Putamen (tissue), 1 donor: ENCODE measurements at regions not wholly inside any gene's neighbourhood (a gene's known extent, or its start where the extent isn't known, plus 50 kb on each side); places are given as distances from the start of the nearest gene placed in this dataset.
"Not testable (repeated sequence)": the region's sequence is repeated elsewhere in the genome, so short reads cannot be mapped to it uniquely, and the experiment has no call there.

ENCODE experiments used
- DNase-seq: peaks from one replicate; pipeline ENCODE4 v3.0.0-alpha.2; 2016; ENCODE audit warnings: low spot score

DNA sequence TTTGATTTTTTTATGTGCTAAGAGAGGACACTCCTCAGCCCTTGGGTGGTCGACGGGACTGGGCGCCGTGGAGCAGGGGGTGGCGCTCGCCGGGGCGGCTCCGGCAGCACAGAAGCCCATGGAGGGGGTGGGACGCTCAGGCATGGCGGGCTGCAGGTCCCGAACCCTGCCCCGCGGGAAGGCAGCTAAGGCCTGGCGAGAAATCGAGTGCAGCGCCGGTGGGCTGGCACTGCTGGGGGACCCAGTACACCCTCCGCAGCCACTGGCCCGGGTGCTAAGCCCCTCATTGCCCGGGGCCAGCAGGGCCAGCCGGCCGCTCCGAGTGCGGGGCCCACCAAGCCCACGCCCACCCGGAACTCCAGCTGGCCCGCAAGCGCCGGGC lies 669.7 kb upstream of the CTNND2 start:
- DNase-seq, result not testable (repeated sequence)

DNA sequence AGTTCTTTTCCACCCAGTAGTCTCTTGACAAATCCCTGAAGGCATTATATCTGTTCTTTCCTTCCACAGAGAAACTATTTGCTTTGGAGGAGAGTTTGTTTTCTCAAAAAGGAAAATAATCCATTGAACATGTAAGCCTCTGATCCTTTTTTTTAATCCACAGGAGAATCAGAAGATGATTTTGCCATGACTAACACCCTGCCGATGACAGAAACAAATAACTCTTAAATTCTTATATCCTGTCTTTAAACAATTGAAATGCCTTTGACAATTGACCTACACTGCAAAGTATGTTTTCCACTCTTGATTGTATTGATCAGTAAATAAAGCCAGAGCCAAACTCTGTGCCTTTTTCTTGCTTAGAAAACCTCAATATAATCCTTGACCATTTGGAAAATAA lies 666.4 kb upstream of the CTNND2 start:
- no peak for DNase-seq

DNA sequence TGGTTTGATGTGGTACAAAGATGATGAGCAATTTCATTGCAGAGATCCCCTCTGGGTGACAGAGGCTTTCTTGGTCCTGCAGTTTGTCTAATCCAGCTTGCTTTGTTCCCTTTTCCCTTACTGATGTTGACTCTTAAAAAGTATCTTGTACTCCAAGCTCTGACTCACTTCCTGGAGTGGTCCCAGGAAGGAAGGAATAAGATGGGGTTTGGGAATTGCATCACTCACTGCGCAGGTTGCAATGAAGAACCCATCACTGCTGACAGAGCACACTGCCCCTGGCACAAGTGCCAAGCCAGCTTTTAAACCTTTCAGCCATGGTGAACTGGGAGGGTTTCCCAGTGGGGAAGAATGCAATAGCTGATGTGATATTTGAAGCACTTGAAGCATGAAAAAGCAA lies 662.2 kb upstream of the CTNND2 start:
- no peak for DNase-seq

DNA sequence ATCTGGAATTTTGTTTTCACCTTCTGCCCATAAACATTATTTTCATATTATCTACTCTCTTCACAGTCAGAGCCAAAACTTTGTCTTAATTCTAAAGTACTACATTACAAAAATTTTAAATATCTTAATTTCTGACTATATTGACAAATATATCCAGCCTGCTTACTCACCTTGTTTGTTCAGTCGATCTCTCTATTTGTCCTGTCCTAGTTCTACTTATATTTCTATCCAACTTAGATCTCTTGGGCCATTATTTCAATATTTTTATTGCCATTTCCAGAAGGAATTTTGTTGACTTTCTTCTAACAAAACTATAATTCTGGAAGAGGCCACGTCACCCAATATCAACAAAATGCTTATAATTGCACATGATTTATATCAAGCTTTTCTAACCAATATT lies 652.8 kb upstream of the CTNND2 start:
- no peak for DNase-seq

DNA sequence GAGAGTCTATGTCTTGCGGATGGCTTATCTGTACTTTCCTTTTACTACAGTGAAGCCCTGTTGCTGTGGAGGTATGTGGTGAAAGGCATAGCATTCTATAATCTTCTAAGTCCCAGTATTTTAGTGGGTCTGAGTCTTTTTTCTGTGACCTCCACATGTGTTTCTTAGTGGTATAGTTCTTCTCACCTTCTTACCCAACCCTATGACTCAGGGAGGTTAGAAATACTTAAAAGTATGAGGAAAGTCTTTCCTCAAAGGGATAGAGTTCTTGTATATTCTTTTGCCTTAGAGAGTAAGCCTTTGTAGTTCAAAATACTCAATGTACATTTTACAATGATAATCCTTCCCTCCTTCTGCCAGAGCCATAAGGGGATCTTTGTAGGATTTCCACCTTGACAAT lies 621.9 kb upstream of the CTNND2 start:
- no peak for DNase-seq

DNA sequence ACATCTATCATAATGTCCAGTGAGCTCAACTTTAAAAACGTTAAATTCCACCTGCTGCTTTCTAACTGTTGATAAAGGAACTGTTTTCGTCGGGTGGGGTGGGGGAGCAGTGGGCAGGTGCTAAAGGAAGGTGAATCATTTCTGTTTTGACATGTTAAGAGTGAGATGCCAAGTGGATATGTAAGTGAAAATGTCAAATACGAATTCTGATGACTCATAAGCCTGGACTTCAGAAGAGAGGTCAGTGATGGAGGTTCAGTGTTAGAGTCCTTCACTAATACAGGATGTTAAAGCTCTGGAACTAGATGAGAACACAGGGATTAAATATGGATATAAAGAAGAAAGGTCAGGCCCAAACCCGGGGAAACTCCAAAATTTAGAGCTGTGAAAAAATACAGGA lies 617.9 kb upstream of the CTNND2 start:
- DNase-seq, result no peak

DNA sequence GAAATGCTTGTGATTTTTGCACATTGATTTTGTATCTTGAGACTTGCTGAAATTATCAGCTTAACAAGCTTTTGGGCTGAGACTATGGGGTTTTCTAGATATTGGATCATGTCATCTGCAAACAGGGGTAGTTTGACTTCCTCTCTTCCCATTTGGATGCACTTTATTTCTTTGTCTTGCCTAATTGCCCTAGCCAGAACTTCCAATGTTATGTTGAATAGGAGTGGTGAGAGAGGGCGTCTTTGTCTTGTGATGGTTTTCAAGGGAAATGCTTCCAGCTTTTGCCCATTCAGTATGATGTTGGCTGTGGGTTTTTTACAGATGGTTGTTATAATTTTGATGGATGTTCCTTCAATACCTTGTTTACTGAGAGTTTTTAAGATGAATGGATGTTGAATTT lies 600.7 kb upstream of the CTNND2 start:
- not testable (repeated sequence) for DNase-seq

DNA sequence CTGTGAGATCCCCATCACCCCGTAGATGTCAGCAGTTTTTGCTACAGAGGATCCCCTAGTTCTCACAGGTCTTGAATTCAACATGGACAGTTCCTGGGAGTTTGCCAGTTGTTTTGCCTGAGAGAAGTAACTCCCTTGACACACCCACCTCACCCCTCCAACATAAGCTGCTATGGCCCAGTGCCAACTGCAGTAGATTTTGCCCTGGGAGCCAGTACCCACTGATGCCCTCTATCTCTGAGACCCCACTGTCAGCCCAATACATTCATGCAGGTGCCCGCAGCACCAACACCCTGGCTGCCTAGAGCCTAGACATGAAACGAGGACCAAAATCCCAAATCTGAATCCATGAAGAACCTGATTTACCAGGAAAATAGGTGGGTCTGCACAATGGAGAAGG lies 583.9 kb upstream of the CTNND2 start:
- no peak for DNase-seq

DNA sequence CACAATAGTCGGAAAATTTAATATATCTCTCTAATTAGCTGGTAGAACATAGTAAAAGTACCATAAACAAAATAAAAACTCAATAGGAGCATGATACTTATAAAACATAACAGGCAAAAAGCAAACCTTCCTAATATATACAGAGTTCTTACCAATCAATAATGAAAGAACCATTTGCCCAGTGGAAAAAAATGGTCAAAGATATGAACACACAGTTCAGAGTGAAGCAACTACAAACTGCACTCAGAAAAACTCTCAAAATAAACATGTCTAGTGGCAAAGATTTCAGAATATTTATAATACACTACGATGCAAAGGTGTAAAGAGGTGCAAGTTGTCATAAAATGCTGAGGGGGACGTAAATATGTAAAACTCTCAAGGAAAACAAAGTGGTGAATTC lies 576.2 kb upstream of the CTNND2 start:
- no peak for DNase-seq

DNA sequence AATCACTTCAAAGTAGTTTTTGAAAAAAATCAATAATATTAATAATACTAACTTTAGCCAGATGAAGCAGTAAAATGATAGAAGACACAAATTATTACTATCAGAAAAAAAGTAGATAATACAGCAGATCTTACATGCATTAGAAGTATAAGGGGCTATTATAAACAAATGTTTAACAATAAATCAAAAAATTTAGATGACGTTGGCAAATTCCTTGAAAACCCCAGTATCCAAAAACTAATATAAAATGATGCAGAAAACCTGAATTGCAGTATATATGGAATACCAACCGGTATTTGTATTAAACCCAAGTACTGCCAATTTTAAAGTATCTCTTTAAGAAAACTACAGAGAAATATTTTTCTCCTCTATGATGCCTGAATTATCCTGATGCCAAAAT lies 573.3 kb upstream of the CTNND2 start:
- no peak for DNase-seq

DNA sequence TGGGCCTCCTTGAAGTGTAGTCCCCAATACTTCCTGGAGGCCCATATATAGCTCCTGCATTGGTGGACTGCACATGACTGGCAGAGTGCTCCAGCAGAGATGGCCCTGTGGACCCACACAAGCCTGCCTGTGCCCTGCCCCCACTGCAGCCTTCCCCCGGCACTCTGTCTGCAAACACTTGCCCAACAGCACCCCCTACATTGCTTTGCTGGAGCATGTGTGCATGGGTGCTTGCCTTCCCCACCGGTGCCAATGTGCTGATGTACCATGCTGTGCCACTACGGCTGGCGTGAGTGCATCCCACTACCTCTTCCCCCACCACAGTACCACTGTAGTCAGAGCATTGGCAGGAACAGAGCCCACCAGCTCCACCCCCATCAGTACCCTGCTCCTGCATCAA lies 563.6 kb upstream of the CTNND2 start:
- no peak for DNase-seq

DNA sequence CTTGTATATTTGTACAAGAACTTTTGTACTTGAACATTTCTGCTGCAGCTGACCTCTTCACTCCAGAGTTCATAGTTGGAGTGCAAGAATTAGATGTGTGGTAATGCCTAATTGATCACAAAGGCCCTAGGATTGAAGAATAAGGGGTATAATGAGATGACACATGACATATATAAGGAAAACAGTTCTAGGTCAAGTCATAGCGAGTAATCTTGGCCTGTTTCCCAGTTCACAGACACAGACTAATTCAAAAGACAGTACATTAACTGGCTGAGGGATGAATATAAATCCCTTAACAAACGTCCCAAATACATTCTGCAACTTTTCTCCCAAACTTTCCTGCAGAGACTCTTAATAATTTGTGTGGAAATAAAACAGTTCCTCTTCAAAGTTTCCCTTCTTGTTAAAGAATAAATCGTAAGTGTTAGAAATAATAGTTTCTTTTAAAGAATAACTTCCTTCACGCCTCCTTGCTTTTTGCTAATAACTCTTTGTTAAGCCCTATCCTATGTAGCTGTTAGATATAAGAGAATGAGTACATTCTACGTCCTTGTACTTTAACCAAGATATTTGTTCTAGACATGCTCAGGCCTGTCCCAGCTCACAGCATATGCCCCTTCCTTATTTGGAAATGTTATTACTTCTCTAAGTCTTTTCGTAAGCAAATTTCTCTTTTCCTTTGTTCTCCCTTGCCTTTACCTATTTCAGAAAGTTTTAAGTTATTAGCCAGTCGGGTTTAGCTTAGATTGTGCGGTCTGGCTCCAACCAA lies 556.4 kb upstream of the CTNND2 start:
- no peak for DNase-seq

DNA sequence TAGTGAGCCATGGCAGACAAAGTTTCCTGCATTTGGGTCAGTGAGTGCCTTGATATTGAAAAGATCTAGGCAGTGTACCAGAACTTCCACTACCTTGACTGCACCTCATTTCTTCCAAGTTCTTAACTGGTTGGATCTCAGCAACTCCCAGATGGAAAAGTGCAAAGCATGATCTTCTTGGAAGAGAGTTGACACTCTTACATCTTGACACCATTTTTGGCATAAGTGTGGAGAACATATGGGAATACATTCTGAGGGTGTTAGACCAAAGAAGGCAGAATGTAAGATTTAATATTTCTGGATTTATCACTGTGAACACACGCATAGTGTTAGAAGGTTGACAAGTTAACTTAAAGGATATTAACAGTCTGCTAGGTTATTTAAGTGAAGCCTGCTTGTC lies 555.1 kb upstream of the CTNND2 start:
- DNase-seq, result no peak

DNA sequence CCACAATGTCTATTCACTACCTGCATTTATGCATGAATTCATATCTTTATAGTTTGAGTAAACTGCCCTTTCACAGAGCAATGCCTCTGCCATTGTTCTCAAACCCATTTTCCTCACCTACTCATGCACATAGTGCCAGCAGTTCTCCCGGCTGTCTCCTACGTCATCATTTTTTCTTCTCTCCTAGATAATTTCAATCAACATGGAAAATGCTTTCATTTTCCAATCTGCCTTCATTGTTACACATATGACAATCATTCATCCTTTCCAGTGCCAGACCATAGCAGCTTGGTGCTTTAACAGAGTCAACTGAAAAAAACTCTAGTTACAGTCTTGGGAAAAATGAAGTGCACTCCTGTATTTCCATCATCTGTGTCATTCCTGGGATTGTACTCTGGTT lies 514.8 kb upstream of the CTNND2 start:
- DNase-seq, result no peak

DNA sequence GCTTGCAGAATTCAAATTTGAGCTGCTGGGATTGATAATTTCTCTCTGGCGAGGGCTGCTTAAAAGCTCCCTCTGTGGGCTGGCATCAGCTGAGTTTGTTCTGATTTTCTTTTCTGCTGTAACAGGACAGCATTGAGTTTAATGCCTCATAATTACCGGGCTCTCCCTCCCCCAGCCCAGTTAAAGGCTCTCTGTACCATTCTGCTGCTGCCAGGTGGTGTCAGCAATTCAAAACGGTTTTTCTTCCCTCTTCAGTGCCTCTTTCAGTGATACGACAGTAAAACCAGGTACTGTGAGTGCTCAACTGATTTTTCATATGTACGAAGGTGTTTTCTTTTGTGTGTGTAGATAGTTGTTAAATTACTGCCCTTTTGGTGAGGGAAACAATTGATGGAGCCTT lies 509.3 kb upstream of the CTNND2 start:
- no peak for DNase-seq

DNA sequence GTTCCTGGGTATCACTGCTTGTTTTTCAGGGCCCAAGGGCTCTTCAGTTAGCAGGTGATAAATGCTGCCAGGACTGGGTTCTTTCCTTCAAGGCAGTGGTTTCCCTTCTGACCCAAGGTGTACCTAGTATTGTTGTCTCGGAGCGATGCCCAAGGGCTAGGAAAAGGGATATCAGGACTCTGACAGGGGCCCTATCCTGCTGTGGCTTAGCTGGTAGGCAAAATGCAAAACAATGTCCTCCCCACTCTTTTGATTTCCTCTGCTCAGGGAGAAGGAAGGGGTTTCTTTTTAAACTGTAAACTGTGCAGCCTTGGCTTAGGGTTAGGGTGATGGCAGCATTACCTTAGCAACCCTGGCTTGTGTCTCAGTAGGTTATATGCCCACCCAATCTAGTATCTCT lies 508.8 kb upstream of the CTNND2 start:
- DNase-seq, result no peak

DNA sequence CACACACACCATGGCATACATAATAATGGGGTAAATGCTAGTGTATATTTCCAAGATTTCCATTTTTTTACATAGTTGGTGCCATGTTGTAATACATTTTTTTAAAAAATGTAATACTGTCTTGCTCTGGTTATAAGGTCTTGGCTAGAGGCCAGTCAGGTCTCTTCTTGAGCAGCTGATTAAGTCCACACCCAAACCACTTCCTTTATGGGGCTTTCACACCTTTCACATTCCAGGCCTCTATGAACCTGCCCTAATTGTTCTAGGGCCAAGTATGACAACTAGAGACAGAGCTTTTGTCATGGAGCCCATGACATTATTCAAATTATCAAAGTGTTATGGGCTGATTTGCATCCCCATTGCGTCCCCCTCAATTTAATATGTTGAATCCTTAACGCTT lies 495.6 kb upstream of the CTNND2 start:
- DNase-seq, result no peak

DNA sequence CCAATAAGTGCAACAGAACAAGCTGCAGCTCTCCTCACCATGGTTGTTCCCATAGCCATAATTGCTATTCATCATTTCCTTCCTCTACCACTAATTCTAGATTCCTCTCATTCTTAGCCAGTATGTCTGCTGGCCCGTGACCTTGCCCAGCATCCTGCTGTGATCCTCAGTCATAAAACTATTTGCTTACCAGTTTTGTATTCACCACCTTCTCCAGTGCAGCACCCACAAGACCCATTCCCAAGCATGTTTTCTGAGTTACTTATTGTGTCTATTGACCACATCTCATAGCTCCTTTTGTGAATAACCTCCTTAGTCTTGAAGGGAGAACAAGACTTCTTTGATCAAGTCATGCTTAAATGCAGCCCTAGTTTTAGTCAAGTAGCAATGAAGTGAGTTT lies 488.0 kb upstream of the CTNND2 start:
- DNase-seq, result no peak

DNA sequence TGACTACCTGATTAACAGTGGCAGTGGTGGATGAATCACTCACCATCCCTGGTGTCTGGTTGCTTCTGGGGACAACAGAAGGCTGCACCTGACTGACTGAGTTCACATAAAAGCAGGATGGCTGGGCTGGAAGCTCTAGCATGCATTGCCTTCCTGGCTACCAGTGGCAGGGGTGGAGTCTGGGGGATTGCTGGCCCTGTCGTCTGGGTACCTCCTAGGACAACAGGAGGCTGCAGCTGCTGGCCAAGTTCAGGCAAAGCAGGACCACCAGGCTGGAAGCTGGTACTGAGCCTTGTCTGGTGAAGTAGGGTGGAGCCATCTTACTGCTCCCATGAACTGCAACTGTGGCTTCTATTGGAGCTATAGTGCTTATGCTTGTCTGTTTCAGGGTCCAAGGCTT lies 480.8 kb upstream of the CTNND2 start:
- no peak for DNase-seq

DNA sequence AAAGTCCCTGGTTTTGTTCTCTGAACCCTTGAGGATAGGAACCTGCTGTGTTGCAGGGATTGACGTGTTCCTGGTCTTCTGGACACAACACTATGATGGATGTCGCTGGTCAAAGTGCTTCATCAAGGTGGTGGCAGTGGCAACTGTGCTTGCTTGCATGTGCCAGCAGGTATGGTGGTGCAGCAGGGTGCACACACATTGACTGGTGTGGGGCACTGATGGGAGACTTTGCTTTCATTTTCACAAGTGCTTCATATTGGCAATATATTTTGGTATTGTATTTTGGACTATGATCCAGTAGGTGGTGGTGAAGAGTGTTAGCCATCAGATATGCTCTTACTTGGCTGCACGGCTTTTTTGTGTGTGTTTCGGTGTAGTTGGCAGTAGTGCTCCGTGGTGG lies 479.8 kb upstream of the CTNND2 start:
- DNase-seq, result no peak

DNA sequence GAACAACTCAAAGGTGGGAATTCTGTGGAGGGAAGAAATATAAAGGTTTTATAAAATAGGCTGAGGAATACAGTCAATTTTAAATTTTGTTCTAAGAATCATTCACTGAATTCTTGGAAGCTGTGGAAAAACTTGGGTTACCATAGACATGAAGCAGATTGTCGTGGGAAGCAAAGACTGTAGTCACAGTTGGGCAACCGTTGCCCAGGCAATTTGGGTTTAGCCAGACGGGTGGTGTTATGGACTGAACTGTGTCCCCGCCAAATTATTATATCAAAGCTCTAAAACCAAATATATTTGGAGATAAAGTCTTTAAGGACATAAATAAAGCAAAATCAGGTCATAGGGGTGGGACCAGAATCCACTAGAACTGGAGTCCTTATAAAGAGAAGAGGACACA lies 463.7 kb upstream of the CTNND2 start:
- DNase-seq, result no peak

DNA sequence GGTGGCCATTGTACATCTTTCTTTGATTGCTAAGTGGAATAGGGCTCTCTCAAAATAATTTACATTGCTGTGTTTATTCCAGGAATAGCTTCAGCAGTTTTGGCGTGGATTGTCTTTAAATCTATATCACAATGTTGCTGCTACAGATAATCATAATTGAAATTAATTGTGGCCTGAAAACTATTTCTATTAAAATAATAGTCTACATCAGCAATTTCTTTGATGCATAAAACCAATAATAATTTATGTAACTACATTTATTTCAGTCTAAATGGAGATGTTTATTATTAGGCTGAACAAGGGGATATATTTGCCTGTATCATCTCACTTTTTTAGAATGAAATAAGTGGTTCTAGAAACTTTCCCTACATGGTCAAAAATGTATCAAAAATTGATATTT lies 456.0 kb upstream of the CTNND2 start:
- no peak for DNase-seq

DNA sequence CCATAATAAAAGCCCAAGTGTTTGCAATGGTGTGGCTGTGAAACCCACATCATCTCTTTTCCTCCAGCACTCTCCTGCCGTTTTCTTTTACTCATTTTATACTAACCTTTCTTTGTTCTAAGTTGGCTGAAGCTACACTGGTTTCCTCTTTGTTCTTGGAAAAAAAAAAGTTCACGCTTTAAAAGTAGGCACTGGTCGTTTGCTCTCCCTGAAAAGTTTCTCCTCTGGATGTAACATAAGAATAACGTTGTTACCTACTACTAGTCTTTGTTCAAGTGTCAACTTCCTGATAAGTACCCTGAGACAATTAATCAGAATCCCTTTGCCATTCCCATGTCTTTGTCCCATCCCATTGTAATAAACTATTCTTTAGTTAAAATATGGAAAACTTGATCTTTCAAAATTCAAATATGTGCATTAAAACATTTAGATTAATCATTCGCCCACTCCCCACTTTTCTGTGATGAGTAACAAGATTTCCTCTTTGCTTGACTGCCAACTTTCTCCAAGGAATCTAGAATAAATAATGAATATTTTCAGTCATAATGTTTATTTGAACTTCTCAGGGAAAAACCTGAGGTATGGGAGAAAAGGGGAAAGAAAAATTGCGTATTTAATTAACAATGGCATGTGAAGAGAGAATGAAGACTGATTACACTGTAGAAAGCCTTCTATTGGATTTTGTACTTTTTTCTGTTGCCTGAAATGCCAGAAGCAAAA lies 454.3 kb upstream of the CTNND2 start:
- DNase-seq, result no peak

DNA sequence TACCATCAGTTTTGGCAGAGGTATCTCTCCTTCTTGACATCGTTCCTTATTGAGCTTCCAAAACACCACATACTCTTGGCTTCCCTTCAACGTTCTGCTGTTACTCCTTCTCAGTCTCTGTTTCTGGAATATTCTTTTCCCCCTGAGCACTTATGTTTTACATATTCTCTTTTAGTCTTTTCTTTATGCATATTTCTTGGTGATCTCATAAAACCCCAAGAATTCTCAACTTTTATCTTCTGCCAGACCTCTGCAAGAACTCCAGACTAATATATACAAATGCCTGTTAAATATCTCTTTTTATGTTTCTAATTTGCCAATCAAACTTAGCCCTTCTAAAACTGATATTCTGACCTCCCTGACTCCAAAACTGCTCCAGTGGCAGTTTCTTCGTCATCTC lies 453.4 kb upstream of the CTNND2 start:
- no peak for DNase-seq
